NT2/D1 (cell line): ENCODE measurements at regions not wholly inside any gene's neighbourhood (a gene's known extent, or its start where the extent isn't known, plus 50 kb on each side); places are given as distances from the start of the nearest gene placed in this dataset.

Experiments used
- SUZ12 ChIP-seq: IDR thresholded peaks from 2 replicates; pipeline ENCODE4 v1.6.1; 2011; ENCODE audit not compliant: insufficient read length, insufficient read depth; ENCODE audit errors: extremely low read depth
- YY1 ChIP-seq: IDR thresholded peaks from 2 replicates; pipeline ENCODE4 v1.6.1; 2011; ENCODE audit not compliant: insufficient read length, insufficient read depth
- ZNF274 ChIP-seq: IDR thresholded peaks from 2 replicates; pipeline ENCODE4 v1.6.1; 2011; ENCODE audit warnings: mild to moderate bottlenecking, low read depth, low read length

GRCh38 chrX:117839544-117839943 is 277.1 kb downstream of the KLHL13 start:
- TF ChIP-seq YY1: no peak
- no peak for TF ChIP-seq ZNF274
- no peak for TF ChIP-seq SUZ12
